ENCODE measurements at regions not wholly inside any gene's neighbourhood (a gene's known extent, or its start where the extent isn't known, plus 50 kb on each side); places are given as distances from the start of the nearest gene placed in this dataset.

GRCh38 chr14:61641914-61642613 lies 53.2 kb upstream of the HIF1A start (continued):
- no peak for TF ChIP-seq CHD1 (IDR thresholded peaks at IDR 0.05; ENCODE audit: low read depth, low read length)
- TF ChIP-seq POU5F1 (IDR thresholded peaks at IDR 0.05; ENCODE audit: low read depth, low read length): no peak
- TF ChIP-seq CTCF (IDR thresholded peaks at IDR 0.05; ENCODE audit: control extremely low read depth in 1 of 3, insufficient read depth in 1 of 3, low read depth in 1 of 3, low read length in 3 of 3): no peak
- TF ChIP-seq CHD7 (IDR thresholded peaks at IDR 0.05; ENCODE audit: insufficient replicate concordance, low read length): no peak

Measured in H1 (cell line).